Ishikawa (cell line): ENCODE measurements at regions not wholly inside any gene's neighbourhood (a gene's known extent, or its start where the extent isn't known, plus 50 kb on each side); places are given as distances from the start of the nearest gene placed in this dataset.

Experiments used
- CEBPB ChIP-seq: IDR thresholded peaks from 2 replicates; pipeline ENCODE4 v1.6.1; 2012
- FOXM1 ChIP-seq: IDR thresholded peaks from 2 replicates; pipeline ENCODE4 v1.6.1; 2012; ENCODE audit warnings: low read depth, borderline replicate concordance
- NFIC ChIP-seq: IDR thresholded peaks from 2 replicates; pipeline ENCODE4 v1.6.1; 2012
- RAD21 ChIP-seq: IDR thresholded peaks from 2 replicates; pipeline ENCODE4 v1.6.1; 2012; ENCODE audit warnings: low read depth
- REST ChIP-seq: IDR thresholded peaks from 2 replicates; pipeline ENCODE4 v1.6.1; 2012; ENCODE audit warnings: low read depth, mild to moderate bottlenecking
- TAF1 ChIP-seq: IDR thresholded peaks from 2 replicates; pipeline ENCODE4 v1.6.1; 2012; ENCODE audit warnings: low read depth, mild to moderate bottlenecking
- YY1 ChIP-seq: IDR thresholded peaks from 2 replicates; pipeline ENCODE4 v1.6.1; 2012; ENCODE audit warnings: low read depth
- ZBTB7A ChIP-seq: IDR thresholded peaks from 2 replicates; pipeline ENCODE4 v1.6.1; 2012; ENCODE audit warnings: low read depth

GRCh38 chr5:111973961-111974360 is 217.0 kb upstream of the NREP start:
- TF ChIP-seq FOXM1, result no peak
- no peak for TF ChIP-seq REST
- no peak for TF ChIP-seq TAF1
- TF ChIP-seq ZBTB7A, result no peak
- no peak for TF ChIP-seq RAD21
- no peak for TF ChIP-seq NFIC
- TF ChIP-seq YY1, result no peak
- no peak for TF ChIP-seq CEBPB
